HL-60 (cell line): ENCODE measurements at regions not wholly inside any gene's neighbourhood (a gene's known extent, or its start where the extent isn't known, plus 50 kb on each side); places are given as distances from the start of the nearest gene placed in this dataset.

ENCODE experiments used
- CTCF ChIP-seq: IDR thresholded peaks from one replicate; pipeline ENCODE4 v1.5.1; 2011; ENCODE audit warnings: low read length, control low read depth, inconsistent platforms; ENCODE audit not compliant: insufficient read depth
- POLR2AphosphoS5 ChIP-seq: IDR thresholded peaks from 2 replicates; pipeline ENCODE4 v1.6.1; 2012; ENCODE audit warnings: low read depth
- REST ChIP-seq: IDR thresholded peaks from 2 replicates; pipeline ENCODE4 v1.6.1; 2012; ENCODE audit warnings: low read depth; ENCODE audit not compliant: insufficient replicate concordance
- SPI1 ChIP-seq: IDR thresholded peaks from 2 replicates; pipeline ENCODE4 v1.6.1; 2012; ENCODE audit warnings: low read depth, mild to moderate bottlenecking, borderline replicate concordance

GRCh38 chr21:20220586-20220985 lies 777.6 kb upstream of the NCAM2 start:
- TF ChIP-seq REST (no peak), CTCF (no peak), POLR2AphosphoS5 (no peak), SPI1 (no peak)
